Upper lobe of left lung (tissue), 4 donors: ENCODE measurements at regions not wholly inside any gene's neighbourhood (a gene's known extent, or its start where the extent isn't known, plus 50 kb on each side); places are given as distances from the start of the nearest gene placed in this dataset.

ENCODE experiments used
- EP300 ChIP-seq, 4 donors: sonication (generic); formaldehyde crosslinking; IDR thresholded peaks; one replicate each; pipeline ENCODE4 v1.5.1; 2017; ENCODE audit warnings: antibody characterized with exemption in 4 of 4, control low read depth in 2 of 4
- POLR2A ChIP-seq, 4 donors: fragments of 450-650 bp; IDR thresholded peaks; one replicate each; pipeline ENCODE4 v1.5.1; 2016 to 2017; ENCODE audit warnings: antibody characterized with exemption in 4 of 4, mild to moderate bottlenecking in 2 of 4
- TF ChIP-seq, protein P1 (sequence below), 6 experiments: fragments of 450-650 bp in 4 of 6; fragments of 200-600 bp in 2 of 6; sonication (generic) in 2 of 6; IDR thresholded peaks; one replicate each; pipeline ENCODE4 v1.5.1; 2016 to 2019; ENCODE audit warnings: antibody characterized with exemption in 6 of 6

DNA sequence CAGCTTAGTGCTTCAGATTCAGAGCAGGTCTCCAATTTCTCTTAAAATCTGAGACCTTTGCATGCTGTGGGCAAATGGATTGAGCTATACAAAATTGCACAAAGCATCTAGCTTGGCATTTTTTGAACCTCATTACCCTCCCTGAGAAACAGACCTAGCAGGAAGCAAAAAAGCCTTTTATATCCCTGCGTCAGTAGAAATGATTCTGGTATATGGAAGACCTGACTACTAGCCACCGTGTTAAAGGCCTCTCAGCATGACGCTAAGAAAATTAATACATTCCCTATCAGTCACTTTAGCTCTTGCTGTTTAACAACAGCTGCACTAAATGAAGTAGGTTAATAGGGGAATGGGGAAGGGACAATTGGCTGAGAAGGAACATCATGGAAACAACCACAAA, 110.7 kb upstream of the SMLR1 start:
- TF ChIP-seq, protein P1, sequence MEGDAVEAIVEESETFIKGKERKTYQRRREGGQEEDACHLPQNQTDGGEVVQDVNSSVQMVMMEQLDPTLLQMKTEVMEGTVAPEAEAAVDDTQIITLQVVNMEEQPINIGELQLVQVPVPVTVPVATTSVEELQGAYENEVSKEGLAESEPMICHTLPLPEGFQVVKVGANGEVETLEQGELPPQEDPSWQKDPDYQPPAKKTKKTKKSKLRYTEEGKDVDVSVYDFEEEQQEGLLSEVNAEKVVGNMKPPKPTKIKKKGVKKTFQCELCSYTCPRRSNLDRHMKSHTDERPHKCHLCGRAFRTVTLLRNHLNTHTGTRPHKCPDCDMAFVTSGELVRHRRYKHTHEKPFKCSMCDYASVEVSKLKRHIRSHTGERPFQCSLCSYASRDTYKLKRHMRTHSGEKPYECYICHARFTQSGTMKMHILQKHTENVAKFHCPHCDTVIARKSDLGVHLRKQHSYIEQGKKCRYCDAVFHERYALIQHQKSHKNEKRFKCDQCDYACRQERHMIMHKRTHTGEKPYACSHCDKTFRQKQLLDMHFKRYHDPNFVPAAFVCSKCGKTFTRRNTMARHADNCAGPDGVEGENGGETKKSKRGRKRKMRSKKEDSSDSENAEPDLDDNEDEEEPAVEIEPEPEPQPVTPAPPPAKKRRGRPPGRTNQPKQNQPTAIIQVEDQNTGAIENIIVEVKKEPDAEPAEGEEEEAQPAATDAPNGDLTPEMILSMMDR (IDR thresholded peaks at IDR 0.05): no peak
- TF ChIP-seq POLR2A (IDR thresholded peaks at IDR 0.05): no peak
- TF ChIP-seq EP300 (IDR thresholded peaks at IDR 0.05): no peak
